NCI-H2107 (cell line): ENCODE measurements at regions not wholly inside any gene's neighbourhood (a gene's known extent, or its start where the extent isn't known, plus 50 kb on each side); places are given as distances from the start of the nearest gene placed in this dataset.
"Not testable (repeated sequence)": the region's sequence is repeated elsewhere in the genome, so short reads cannot be mapped to it uniquely, and the experiment has no call there.

ENCODE experiments used
- DNase-seq: peaks from one replicate; lab custom pipeline; 2025; lab: John Stamatoyannopoulos, UW

GRCh38 chr6:121694389-121694788 is 258.9 kb downstream of the GJA1 start:
- no peak for DNase-seq

DNA sequence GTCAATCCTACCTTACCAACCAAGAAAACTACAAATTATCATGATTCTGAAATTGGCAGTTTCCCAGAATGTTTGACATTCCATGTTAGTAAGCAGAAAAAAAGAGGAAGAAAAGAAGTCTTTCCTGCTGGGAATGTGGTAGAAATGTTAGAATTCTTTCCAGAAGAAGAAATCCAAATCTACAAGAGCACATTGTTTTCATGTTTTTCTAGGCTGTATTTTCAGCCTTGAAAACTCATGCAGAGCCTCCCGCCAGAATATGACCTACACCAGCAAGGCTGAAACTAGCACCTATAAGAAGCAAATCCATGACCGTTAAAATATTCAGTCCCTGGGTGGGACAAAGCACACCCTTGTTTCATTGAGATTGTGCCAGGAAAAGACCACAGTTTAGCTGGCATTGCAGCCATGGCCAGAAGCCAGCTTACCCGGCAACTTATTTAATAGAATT is 259.4 kb downstream of the GJA1 start:
- no peak for DNase-seq

- no peak for DNase-seq
These were observed 259.9 kb downstream of the GJA1 start for GRCh38 chr6:121695329-121695728.

DNA sequence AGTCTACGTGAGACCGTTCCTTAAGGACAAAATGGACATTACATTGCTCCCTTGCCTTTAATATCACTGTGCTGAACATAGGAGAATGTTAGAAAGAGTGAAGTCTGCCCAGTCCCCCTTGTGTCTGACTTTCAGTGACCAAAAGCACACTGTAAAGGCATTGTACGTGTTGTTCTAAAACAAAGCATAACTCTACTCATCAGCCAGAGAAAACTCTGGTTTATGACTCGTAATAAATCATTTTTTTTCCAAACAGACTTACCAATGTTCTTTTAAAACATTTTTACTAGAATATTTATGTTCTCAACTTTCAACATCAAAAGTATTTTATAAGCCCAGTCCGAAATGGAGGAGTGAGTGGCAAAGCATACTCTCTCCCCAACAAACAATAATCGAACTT is 262.5 kb downstream of the GJA1 start:
- no peak for DNase-seq

GRCh38 chr6:121698617-121699016 is 263.2 kb downstream of the GJA1 start:
- DNase-seq: no peak

GRCh38 chr6:121703129-121703528 is 267.7 kb downstream of the GJA1 start:
- not testable (repeated sequence) for DNase-seq

GRCh38 chr6:121711472-121711871 is 276.0 kb downstream of the GJA1 start:
- no peak for DNase-seq

DNA sequence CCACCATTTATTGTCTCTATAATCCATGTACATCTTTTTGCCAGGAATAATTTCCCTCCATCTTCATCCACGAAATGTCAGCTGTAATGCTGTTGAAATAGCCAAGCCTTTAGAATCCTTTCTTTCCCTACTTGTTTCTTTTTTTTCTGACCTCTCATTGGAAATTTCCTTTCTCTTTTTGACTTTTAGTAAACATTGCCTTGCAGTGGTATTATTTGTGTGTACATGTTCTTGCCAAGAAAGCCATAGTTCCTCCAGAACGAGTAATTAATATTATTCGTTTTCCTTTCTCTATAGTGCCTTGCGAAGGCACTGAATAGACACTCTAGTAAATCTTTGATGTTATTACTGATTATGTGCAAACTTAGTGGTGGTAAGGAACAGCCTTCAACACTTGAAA is 282.2 kb downstream of the GJA1 start:
- no peak for DNase-seq

GRCh38 chr6:121720867-121721266 is 285.4 kb downstream of the GJA1 start:
- DNase-seq: not testable (repeated sequence)

- no peak for DNase-seq
These were observed 288.2 kb downstream of the GJA1 start for GRCh38 chr6:121723623-121724022.

DNA sequence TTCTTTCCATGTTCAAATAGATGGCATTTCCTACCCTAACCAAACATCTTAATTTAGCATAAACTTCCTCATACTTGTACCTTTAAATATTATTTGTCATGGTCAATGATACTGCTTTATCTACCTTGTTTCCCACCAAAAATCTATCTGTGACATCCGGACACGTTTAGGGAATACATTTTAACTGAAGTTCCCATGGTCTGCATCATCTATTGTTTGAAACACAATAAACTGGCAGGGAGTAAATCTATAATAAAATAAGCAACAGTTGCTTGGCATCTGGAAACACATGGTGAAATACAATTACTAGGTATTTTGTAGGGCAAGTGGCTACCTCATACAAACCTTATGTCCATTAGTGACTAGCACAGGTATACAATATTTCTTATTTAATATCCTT is 289.1 kb downstream of the GJA1 start:
- DNase-seq: no peak

DNA sequence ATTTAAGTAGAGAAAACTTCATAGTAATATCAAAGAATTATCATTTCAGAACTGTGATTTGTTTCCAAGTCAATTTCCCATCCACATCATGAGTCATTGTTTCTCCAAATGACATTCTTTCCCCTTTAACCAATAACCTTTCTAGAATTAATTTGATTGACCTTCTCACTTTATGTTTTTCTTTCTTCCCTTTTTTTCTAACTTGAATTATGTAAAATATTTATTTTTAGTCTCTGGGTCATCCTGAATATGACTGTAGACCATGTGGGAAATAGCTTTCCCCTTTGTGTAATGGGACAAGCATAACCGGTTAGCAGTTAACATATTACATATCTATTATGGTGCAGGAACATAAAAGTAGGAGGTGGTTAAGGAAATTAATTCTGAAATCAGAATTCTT is 291.1 kb downstream of the GJA1 start:
- no peak for DNase-seq

DNA sequence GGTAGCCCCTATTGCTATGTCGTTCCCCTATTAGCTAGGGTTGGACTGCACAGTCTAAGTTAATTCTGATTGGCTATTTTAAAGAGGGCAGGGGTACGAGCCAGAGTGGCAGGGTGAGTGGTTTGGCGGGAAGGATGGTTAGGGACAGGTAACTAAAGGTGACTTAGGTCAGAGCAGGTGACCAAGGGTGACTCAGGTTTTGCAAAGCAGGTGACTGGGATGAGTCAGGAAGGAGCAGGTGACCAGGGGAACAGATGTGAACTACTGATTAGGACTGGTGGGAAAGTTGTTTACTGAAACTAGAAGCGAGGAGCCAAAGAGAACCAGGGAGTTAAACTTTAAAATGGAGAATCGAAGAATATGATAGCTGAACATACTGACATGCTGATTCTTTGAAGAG is 295.2 kb downstream of the GJA1 start:
- no peak for DNase-seq

DNA sequence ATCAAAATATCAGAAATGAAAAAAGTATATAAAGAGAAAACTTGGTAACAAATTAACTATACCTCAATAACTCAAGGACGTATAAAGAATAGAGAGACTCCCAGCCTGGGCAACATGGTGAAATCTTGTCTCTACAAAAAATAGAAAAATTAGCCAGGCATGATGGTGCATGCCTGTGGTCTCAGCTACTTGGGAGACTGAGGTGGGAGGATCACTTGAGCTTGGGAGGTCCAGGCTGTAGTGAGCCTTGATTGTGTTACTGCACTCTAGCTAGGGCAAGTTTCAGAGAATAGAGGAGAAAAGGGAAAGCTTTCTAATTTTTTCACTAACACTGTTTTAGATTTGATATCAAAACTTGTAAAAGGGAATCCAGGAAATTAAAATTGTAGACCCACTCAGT is 295.9 kb downstream of the GJA1 start:
- no peak for DNase-seq

GRCh38 chr6:121732641-121733040 is 297.2 kb downstream of the GJA1 start:
- no peak for DNase-seq

DNA sequence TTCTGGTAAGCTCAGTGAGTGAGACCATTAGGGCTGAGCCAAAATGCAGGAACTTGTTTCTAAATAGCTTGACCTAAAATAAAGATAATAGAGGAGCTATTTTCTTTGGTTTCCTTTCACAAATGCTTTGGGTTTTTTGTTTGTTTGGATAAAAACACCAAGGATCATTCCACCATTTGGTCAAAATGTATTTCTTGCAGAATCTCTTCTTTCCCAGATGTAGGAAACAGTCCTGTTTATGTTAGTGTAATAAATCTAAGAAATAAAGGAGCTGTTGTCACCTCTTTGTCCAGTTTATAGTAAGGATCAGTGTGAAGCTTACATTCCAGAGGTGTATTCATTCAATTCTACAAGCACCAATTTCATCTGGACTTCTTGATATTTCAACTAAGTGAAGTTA is 297.8 kb downstream of the GJA1 start:
- no peak for DNase-seq

DNA sequence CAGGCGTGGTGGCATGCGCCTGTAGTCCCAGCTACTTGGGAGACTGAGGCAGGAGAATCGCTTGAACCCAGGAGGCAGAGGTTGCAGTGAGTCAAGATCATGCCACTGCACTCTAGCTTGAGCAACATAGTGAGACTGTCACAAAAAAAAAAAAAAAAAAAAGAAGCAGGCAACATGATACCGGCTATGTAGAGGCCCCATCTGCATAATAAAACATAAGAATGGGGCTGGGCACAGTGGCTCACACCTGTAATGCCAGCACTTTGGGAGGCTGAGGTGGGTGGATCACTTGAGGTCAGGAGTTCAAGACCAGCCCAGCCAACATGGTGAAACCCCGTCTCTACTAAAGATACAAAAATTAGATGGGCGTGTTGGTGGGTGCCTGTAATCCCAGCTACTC is 304.7 kb downstream of the GJA1 start:
- DNase-seq: not testable (repeated sequence)

- DNase-seq: no peak
These were observed 308.2 kb downstream of the GJA1 start for GRCh38 chr6:121743691-121744090.

DNA sequence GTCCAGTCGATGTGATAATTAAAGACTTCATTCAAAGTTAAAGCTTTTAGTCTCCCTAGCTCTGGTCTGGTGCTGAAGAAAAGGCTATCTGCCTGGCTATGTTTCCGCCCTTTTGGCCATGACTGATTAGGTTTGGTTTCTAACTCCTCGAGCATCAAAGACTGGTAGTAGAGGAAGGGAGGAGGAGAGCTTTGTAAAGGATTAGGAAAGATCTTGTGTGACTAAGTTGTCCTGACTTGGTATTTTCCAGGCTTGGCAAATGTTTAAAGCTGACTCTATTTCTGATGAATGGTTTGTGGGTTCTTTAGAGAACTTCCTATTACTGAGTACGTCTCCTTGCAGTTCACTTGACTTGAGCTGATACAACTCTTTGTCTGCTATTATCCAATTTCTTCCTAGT is 312.9 kb downstream of the GJA1 start:
- DNase-seq: no peak

DNA sequence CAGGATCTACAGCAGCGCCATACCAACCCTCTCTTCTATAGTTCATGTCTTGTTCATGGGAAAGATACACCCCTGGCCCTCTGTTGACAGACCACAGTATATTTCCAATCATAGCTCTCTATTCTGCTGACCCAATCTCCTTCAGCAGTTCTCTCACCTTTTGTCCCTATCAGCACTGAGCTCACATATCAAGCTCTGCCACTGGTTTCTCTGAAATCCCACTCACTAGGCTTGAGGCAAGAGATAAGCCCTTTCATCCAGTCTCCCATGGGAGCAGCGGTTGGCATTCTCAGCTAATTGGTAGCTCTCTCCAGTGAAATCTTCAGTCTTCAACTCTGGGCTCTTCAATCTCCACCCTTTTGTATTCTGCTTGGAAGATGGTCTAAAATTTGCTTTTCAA is 313.4 kb downstream of the GJA1 start:
- no peak for DNase-seq

DNA sequence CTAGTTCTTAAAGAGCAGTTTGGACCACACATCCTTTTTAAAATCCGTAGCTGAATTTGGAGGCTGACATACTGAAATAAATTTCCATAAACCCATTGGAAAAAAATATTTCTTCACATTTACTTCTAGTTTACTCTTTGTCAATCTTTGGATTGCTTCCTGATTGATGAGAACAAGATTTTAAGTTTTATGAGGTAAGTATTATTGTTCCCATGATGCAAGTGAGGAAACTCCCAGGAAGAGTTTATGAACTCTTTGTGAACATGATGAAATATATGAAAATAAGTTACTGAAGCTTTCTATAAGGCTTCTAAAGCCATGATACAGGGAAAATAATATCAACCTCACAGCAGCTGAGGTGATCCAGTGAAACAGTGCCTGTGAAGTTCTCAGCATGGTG is 320.0 kb downstream of the GJA1 start:
- DNase-seq: no peak

DNA sequence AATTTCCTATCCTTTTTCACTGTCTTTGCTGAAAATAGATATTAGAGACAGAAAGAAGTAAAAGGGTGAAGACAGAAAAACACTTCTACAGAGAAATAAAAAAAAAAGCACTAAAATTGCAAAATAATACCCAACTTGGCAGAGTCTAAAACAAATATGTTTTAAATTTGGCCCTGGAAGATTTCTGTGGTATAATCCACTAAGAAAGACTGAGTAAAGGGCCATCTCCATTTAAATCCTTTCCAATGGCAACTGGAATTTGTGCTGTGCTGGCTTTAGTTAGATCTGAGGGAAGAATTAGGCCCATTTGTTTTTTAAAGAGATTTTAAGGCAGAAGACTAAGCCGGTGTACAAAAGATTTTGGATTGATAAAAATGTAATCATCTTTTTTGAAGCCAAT is 321.2 kb downstream of the GJA1 start:
- no peak for DNase-seq

DNA sequence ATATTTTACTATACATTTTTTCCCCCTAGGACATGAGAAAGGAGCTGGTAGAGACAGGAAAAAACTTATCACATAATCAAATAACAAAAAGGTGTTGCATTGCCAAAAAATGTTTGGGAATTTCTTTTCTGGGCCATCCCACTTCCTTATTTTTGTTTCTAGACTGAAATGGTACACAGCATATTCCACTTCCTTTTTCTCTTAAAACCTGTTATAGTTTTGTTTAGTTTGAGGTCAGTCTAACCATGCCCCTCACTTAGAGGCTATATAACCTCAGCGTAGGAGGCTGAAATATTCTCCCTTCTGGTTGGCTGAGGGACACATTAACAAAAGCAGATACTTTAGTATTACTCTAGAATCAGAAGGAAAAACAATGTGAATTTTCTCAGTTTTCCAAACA is 323.9 kb downstream of the GJA1 start:
- DNase-seq: no peak

GRCh38 chr6:121760191-121760590 is 324.7 kb downstream of the GJA1 start:
- DNase-seq: no peak

GRCh38 chr6:121760745-121761144 is 325.3 kb downstream of the GJA1 start:
- DNase-seq: no peak
